GM12878 (cell line): ENCODE measurements at regions not wholly inside any gene's neighbourhood (a gene's known extent, or its start where the extent isn't known, plus 50 kb on each side); places are given as distances from the start of the nearest gene placed in this dataset.

Experiments used
- ATF2 ChIP-seq: IDR thresholded peaks from 2 replicates; pipeline ENCODE4 v1.6.1; 2012; ENCODE audit warnings: low read length, inconsistent platforms
- BHLHE40 ChIP-seq, 2 experiments: fragments of 450-650 bp in 1 of 2; IDR thresholded peaks; 2 replicates each; pipeline ENCODE4 v1.6.1; 2011 to 2017; ENCODE audit warnings: low read depth in 2 of 2, borderline replicate concordance in 1 of 2, improper control_type of control experiment in 1 of 2, low read length in 1 of 2, mild to moderate bottlenecking in 1 of 2
- CREM ChIP-seq: IDR thresholded peaks from 2 replicates; pipeline ENCODE4 v1.6.1; 2014; ENCODE audit warnings: antibody characterized with exemption, low read depth
- CUX1 ChIP-seq: IDR thresholded peaks from 2 replicates; pipeline ENCODE4 v1.6.1; 2012; ENCODE audit warnings: improper control_type of control experiment, low read depth, low read length; ENCODE audit not compliant: insufficient replicate concordance
- EGR1 ChIP-seq, 2 experiments: IDR thresholded peaks; 1 replicate in 1 of 2; 2 replicates in 1 of 2; pipeline ENCODE4 v1.6.1; 2011 to 2012; ENCODE audit warnings: low read depth in 2 of 2, low read length in 2 of 2, borderline replicate concordance in 1 of 2, mild to moderate bottlenecking in 1 of 2, moderate library complexity in 1 of 2
- ESRRA ChIP-seq: IDR thresholded peaks from 2 replicates; pipeline ENCODE4 v1.6.1; 2012; ENCODE audit warnings: mild to moderate bottlenecking, low read length, improper control_type of control experiment
- NBN ChIP-seq: fragments of 450-650 bp; IDR thresholded peaks from 2 replicates; pipeline ENCODE4 v1.6.1; 2016
- NFYB ChIP-seq: IDR thresholded peaks from 2 replicates; pipeline ENCODE4 v1.6.1; 2011; ENCODE audit warnings: low read depth, mild to moderate bottlenecking, low read length, improper control_type of control experiment, moderate library complexity; ENCODE audit not compliant: insufficient read depth
- RB1 ChIP-seq: fragments of 450-650 bp; formaldehyde crosslinking; IDR thresholded peaks from 2 replicates; pipeline ENCODE4 v1.6.1; 2017; ENCODE audit warnings: mild to moderate bottlenecking, borderline replicate concordance
- SIX5 ChIP-seq: IDR thresholded peaks from 2 replicates; pipeline ENCODE4 v1.6.1; 2011; ENCODE audit warnings: mild to moderate bottlenecking, low read depth, low read length, moderate library complexity; ENCODE audit not compliant: severe bottlenecking
- SMAD5 ChIP-seq: IDR thresholded peaks from 2 replicates; pipeline ENCODE4 v1.6.1; 2016; ENCODE audit warnings: antibody characterized with exemption, low read depth
- SRF ChIP-seq, 2 experiments: IDR thresholded peaks; 2 replicates each; pipeline ENCODE4 v1.6.1; 2011; ENCODE audit warnings: low read depth in 2 of 2, low read length in 2 of 2, mild to moderate bottlenecking in 1 of 2, moderate library complexity in 1 of 2
- TBL1XR1 ChIP-seq: IDR thresholded peaks from 2 replicates; pipeline ENCODE4 v1.6.1; 2012; ENCODE audit warnings: low read depth, low read length, improper control_type of control experiment
- TCF7 ChIP-seq: IDR thresholded peaks from 2 replicates; pipeline ENCODE4 v1.6.1; 2014; ENCODE audit warnings: antibody characterized with exemption, borderline replicate concordance
- USF2 ChIP-seq: IDR thresholded peaks from 2 replicates; pipeline ENCODE4 v1.6.1; 2011; ENCODE audit warnings: low read depth, low read length, improper control_type of control experiment, borderline replicate concordance
- YY1 ChIP-seq: IDR thresholded peaks from 2 replicates; pipeline ENCODE4 v1.6.1; 2011; ENCODE audit warnings: low read depth, mild to moderate bottlenecking, low read length
- ZBTB11 ChIP-seq: fragments of 450-650 bp; formaldehyde crosslinking; IDR thresholded peaks from 2 replicates; pipeline ENCODE4 v1.5.0; 2022; ENCODE audit warnings: mild to moderate bottlenecking, missing genetic modification characterization
- ZNF384 ChIP-seq: IDR thresholded peaks from 2 replicates; pipeline ENCODE4 v1.6.1; 2012; ENCODE audit warnings: low read depth, mild to moderate bottlenecking, low read length, improper control_type of control experiment, borderline replicate concordance

- TF ChIP-seq CUX1 (no peak), BHLHE40 (IDR thresholded peaks at IDR 0.05; ENCODE audit: borderline replicate concordance in 1 of 2, low read depth in 2 of 2, low read length in 1 of 2) (0 out of 4 replicates have a peak, but pooled peaks of 1 of the 2 experiments have one; percentile 30), TCF7 (no peak), NFYB (no peak), SMAD5 (no peak), NBN (0 out of 2 replicates have a peak, but pooled peaks have one; percentile 43), ATF2 (no peak), USF2 (no peak), TBL1XR1 (no peak), ZBTB11 (CRISPR knock-in tag) (no peak), CREM (0 out of 2 replicates have a peak, but pooled peaks have one; percentile 9), ESRRA (no peak), RB1 (no peak), SIX5 (no peak), EGR1 (IDR thresholded peaks at IDR 0.05; ENCODE audit: borderline replicate concordance in 1 of 2, low read depth in 2 of 2, low read length in 2 of 2) (no peak), SRF (IDR thresholded peaks at IDR 0.05; ENCODE audit: low read depth in 2 of 2, low read length in 2 of 2) (no peak), ZNF384 (no peak), YY1 (no peak)
Observed at GRCh38 chr5:68447136-68447929, 231.8 kb downstream of the PIK3R1 start (continued).
